ENCODE measurements at regions not wholly inside any gene's neighbourhood (a gene's known extent, or its start where the extent isn't known, plus 50 kb on each side); places are given as distances from the start of the nearest gene placed in this dataset.

GRCh38 chr9:93776873-93777272 lies 178.3 kb downstream of the BARX1 start:
- TF ChIP-seq EP300 (IDR thresholded peaks at IDR 0.05) (no peak), POLR2A (IDR thresholded peaks at IDR 0.05) (no peak)
- TF ChIP-seq, protein P1, sequence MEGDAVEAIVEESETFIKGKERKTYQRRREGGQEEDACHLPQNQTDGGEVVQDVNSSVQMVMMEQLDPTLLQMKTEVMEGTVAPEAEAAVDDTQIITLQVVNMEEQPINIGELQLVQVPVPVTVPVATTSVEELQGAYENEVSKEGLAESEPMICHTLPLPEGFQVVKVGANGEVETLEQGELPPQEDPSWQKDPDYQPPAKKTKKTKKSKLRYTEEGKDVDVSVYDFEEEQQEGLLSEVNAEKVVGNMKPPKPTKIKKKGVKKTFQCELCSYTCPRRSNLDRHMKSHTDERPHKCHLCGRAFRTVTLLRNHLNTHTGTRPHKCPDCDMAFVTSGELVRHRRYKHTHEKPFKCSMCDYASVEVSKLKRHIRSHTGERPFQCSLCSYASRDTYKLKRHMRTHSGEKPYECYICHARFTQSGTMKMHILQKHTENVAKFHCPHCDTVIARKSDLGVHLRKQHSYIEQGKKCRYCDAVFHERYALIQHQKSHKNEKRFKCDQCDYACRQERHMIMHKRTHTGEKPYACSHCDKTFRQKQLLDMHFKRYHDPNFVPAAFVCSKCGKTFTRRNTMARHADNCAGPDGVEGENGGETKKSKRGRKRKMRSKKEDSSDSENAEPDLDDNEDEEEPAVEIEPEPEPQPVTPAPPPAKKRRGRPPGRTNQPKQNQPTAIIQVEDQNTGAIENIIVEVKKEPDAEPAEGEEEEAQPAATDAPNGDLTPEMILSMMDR (IDR thresholded peaks at IDR 0.05) = no peak

Data from stomach (tissue), 4 donors.